Trophoblast cell (in vitro differentiated cells and primary cell): ENCODE measurements at regions not wholly inside any gene's neighbourhood (a gene's known extent, or its start where the extent isn't known, plus 50 kb on each side); places are given as distances from the start of the nearest gene placed in this dataset.

Experiments used
- DNase-seq, 2 donors: peaks; one replicate each; pipeline ENCODE4 v3.0.0-alpha.2; 2016
- H2AFZ ChIP-seq: 2 replicates; pipeline ENCODE4 v1.6.1; 2013; ENCODE audit warnings: low read length, moderate library complexity, mild to moderate bottlenecking; ENCODE audit not compliant: insufficient read depth, poor library complexity
- H2AK5ac ChIP-seq: 2 replicates; pipeline ENCODE4 v1.6.1; 2013; ENCODE audit warnings: mild to moderate bottlenecking, low read length
- H2BK120ac ChIP-seq: 2 replicates; pipeline ENCODE4 v1.6.1; 2013; ENCODE audit warnings: low read length, mild to moderate bottlenecking, moderate library complexity; ENCODE audit not compliant: insufficient read depth, poor library complexity
- H2BK12ac ChIP-seq: 2 replicates; pipeline ENCODE4 v1.6.1; 2013; ENCODE audit warnings: mild to moderate bottlenecking, low read length, moderate library complexity
- H2BK5ac ChIP-seq: 2 replicates; pipeline ENCODE4 v1.6.1; 2013; ENCODE audit warnings: low read length, low read depth, moderate library complexity, mild to moderate bottlenecking; ENCODE audit not compliant: poor library complexity
- H3K14ac ChIP-seq: 2 replicates; pipeline ENCODE4 v1.6.1; 2013; ENCODE audit warnings: mild to moderate bottlenecking, low read length
- H3K18ac ChIP-seq: 2 replicates; pipeline ENCODE4 v1.6.1; 2013; ENCODE audit warnings: mild to moderate bottlenecking, low read length
- H3K23ac ChIP-seq: 2 replicates; pipeline ENCODE4 v1.6.1; 2013; ENCODE audit warnings: low read length
- H3K27ac ChIP-seq: 2 replicates; pipeline ENCODE4 v1.5.1; 2013; ENCODE audit warnings: low read depth, mild to moderate bottlenecking, inconsistent platforms, low read length, moderate library complexity
- H3K27me3 ChIP-seq: 2 replicates; pipeline ENCODE4 v1.6.1; 2013; ENCODE audit warnings: inconsistent platforms, mild to moderate bottlenecking, low read length, moderate library complexity; ENCODE audit not compliant: insufficient read depth
- H3K36me3 ChIP-seq, 2 experiments: 1 replicate in 1 of 2; 2 replicates in 1 of 2; pipeline ENCODE4 v1.6.1; 2013; ENCODE audit warnings: low read length in 2 of 2, mild to moderate bottlenecking in 2 of 2, moderate library complexity in 1 of 2; ENCODE audit not compliant: insufficient read depth in 2 of 2, control insufficient read depth in 1 of 2
- H3K4ac ChIP-seq: 2 replicates; pipeline ENCODE4 v1.6.1; 2013; ENCODE audit warnings: low read depth, mild to moderate bottlenecking, low read length, moderate library complexity
- H3K4me1 ChIP-seq, 2 experiments: 1 replicate in 1 of 2; 2 replicates in 1 of 2; pipeline ENCODE4 v1.6.1; 2013; ENCODE audit warnings: low read length in 2 of 2, mild to moderate bottlenecking in 2 of 2, moderate library complexity in 1 of 2; ENCODE audit not compliant: insufficient read depth in 2 of 2, control insufficient read depth in 1 of 2
- H3K4me2 ChIP-seq: 2 replicates; pipeline ENCODE4 v1.6.1; 2013; ENCODE audit warnings: inconsistent platforms, mild to moderate bottlenecking, low read length, moderate library complexity
- H3K4me3 ChIP-seq: 2 replicates; pipeline ENCODE4 v1.5.1; 2013; ENCODE audit warnings: mild to moderate bottlenecking, low read depth, low read length, inconsistent platforms
- H3K79me1 ChIP-seq: one replicate; pipeline ENCODE4 v1.6.1; 2013; ENCODE audit warnings: low read length
- H3K79me2 ChIP-seq: 2 replicates; pipeline ENCODE4 v1.6.1; 2013; ENCODE audit warnings: low read length, mild to moderate bottlenecking; ENCODE audit not compliant: control insufficient read depth, insufficient read depth, poor library complexity
- H3K9ac ChIP-seq: 2 replicates; pipeline ENCODE4 v1.6.1; 2013; ENCODE audit warnings: mild to moderate bottlenecking, low read length
- H3K9me3 ChIP-seq: 2 replicates; pipeline ENCODE4 v1.6.1; 2013; ENCODE audit warnings: low read depth, mild to moderate bottlenecking, control low read depth, inconsistent platforms, low read length; ENCODE audit not compliant: insufficient read depth
- H4K12ac ChIP-seq: 2 replicates; pipeline ENCODE4 v1.6.1; 2013; ENCODE audit warnings: low read depth, mild to moderate bottlenecking, low read length, moderate library complexity
- H4K8ac ChIP-seq: 2 replicates; pipeline ENCODE4 v1.6.1; 2013; ENCODE audit warnings: low read depth, mild to moderate bottlenecking, low read length, moderate library complexity
- H4K91ac ChIP-seq: one replicate; pipeline ENCODE4 v1.6.1; 2013; ENCODE audit warnings: low read depth, mild to moderate bottlenecking, low read length, moderate library complexity
- WGBS: extraction: QIAGEN DNeasy Blood & Tissue Kit; methylation state at CpG from one replicate; pipeline ENCODE4 v1.1.7; 2013; ENCODE audit warnings: missing lambda C conversion rate; ENCODE audit not compliant: insufficient read length, insufficient coverage; ENCODE audit errors: extremely low coverage; 5-methylcytosine and 5-hydroxymethylcytosine counted together

DNA sequence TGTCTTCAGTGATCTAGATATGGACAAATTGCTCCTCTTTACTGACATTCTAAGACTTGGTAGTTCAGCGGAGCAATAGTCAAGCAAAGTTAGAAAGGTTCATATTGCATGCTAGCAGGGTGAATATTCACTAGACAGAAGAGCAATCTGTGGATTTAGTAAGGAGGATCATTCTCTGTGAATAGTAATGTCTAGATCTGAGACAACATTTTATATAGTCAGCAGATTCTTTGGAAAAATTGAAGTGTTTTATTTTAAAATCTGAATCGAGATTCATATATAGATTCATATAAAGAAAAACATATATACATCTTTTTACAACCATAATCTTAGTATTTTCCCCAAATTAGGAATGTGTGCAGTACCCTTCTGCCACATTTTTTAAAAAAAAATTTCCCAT lies 274.5 kb upstream of the BRINP3 start:
- Histone ChIP-seq H3K4me1 (no peaks in the 10 kb centered on the region), H3K9me3 (no peaks in the 10 kb centered on the region), H3K27me3 (no peaks in the 10 kb centered on the region), H2BK12ac (no peak overlapping the region), H3K36me3 (no peaks in the 10 kb centered on the region), H3K9ac (no peak overlapping the region), H4K12ac (no peak overlapping the region), H3K4me3 (no peak overlapping the region), H2AFZ (no peak overlapping the region), H4K8ac (no peak overlapping the region), H3K14ac (no peak overlapping the region), H2AK5ac (no peak overlapping the region), H3K4me2 (no peak overlapping the region), H3K79me2 (no peaks in the 10 kb centered on the region), H3K18ac (no peak overlapping the region), H4K91ac (no peak overlapping the region), H3K23ac (no peak overlapping the region), H3K79me1 (no peaks in the 10 kb centered on the region), H3K27ac (no peak overlapping the region), H2BK5ac (no peak overlapping the region), H3K4ac (no peak overlapping the region), H2BK120ac (no peak overlapping the region)
- no peak for DNase-seq
- WGBS: no CpG with 5 or more reads among the region's 2 CpGs

- Histone ChIP-seq H2AFZ (no peak overlapping the region), H3K4me3 (no peak overlapping the region), H3K18ac (no peak overlapping the region), H3K4me1 (no peaks in the 10 kb centered on the region), H3K4me2 (no peak overlapping the region), H2BK12ac (no peak overlapping the region), H3K27ac (no peak overlapping the region), H3K36me3 (no peaks in the 10 kb centered on the region), H3K79me1 (no peaks in the 10 kb centered on the region), H2AK5ac (no peak overlapping the region), H3K9me3 (no peaks in the 10 kb centered on the region), H4K8ac (no peak overlapping the region), H2BK5ac (no peak overlapping the region), H3K9ac (no peak overlapping the region), H4K91ac (no peak overlapping the region), H2BK120ac (no peak overlapping the region), H3K27me3 (no peaks in the 10 kb centered on the region), H3K14ac (no peak overlapping the region), H3K79me2 (no peaks in the 10 kb centered on the region), H4K12ac (no peak overlapping the region), H3K23ac (no peak overlapping the region), H3K4ac (no peak overlapping the region)
- no CpG with 5 or more reads among the region's 1 CpG for WGBS
- no peak for DNase-seq
Observed at GRCh38 chr1:190754666-190755065, 277.0 kb upstream of the BRINP3 start.

DNA sequence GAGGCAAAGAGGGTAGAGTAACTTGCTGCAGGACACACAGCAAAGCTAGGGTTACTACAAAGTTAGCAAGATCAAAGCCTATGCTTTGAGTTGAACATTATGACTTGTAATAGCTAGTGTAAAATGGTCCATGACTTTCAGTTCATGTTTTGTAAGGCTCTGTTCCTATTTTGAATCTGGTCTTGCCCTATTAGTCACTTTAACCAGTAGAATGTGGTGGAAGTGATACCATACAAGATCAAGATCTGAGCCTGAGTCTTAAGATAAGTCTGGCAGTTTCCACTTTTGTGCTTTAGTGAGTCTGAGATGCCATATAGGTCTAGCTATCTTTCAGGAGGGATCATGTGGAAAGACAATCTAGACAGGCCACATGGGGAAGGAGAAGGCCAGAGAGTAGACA lies 282.1 kb upstream of the BRINP3 start:
- no peak overlapping the region for H2AK5ac ChIP-seq
- no peaks in the 10 kb centered on the region for H3K4me1 ChIP-seq
- H3K27ac ChIP-seq: no peak overlapping the region
- no peak overlapping the region for H2BK120ac ChIP-seq
- no peak overlapping the region for H3K14ac ChIP-seq
- H3K79me1 ChIP-seq: no peaks in the 10 kb centered on the region
- H3K23ac ChIP-seq: no peak overlapping the region
- no peak overlapping the region for H4K91ac ChIP-seq
- H3K4me2 ChIP-seq: no peak overlapping the region
- H2AFZ ChIP-seq: no peak overlapping the region
- no peak overlapping the region for H2BK12ac ChIP-seq
- H3K9me3 ChIP-seq: no peaks in the 10 kb centered on the region
- H4K12ac ChIP-seq: no peak overlapping the region
- no peak overlapping the region for H4K8ac ChIP-seq
- H3K27me3 ChIP-seq: no peaks in the 10 kb centered on the region
- H3K9ac ChIP-seq: no peak overlapping the region
- H3K4ac ChIP-seq: no peak overlapping the region
- H3K79me2 ChIP-seq: no peaks in the 10 kb centered on the region
- no peak overlapping the region for H3K18ac ChIP-seq
- H2BK5ac ChIP-seq: no peak overlapping the region
- no peak overlapping the region for H3K4me3 ChIP-seq
- no peaks in the 10 kb centered on the region for H3K36me3 ChIP-seq
- DNase-seq: no peak

DNA sequence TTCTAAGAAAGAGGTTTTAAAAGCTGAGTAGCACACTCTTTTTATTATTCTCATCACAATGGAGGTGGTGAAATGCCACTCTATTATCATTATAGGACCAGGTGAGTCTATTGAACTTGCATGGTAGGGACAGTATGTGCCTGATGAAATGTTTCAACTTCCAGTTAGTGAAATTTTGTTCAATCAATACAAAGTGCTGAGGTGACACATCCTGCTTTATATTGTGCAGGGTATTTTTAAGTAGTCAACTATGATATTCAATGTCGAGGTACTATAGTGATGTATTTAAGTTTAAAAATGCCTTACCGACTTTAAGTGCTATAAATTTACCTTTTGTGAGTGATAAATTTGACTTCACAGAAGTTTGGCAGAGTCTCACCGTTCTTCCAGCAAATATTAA lies 284.7 kb upstream of the BRINP3 start:
- no peaks in the 10 kb centered on the region for H3K79me1 ChIP-seq
- no peak overlapping the region for H3K23ac ChIP-seq
- no peak overlapping the region for H2AK5ac ChIP-seq
- no peak overlapping the region for H2BK120ac ChIP-seq
- H2BK12ac ChIP-seq: no peak overlapping the region
- no peak overlapping the region for H4K8ac ChIP-seq
- WGBS: no CpG with 5 or more reads among the region's 3 CpGs
- H3K18ac ChIP-seq: no peak overlapping the region
- no peak overlapping the region for H3K14ac ChIP-seq
- H4K91ac ChIP-seq: no peak overlapping the region
- H3K27me3 ChIP-seq: no peaks in the 10 kb centered on the region
- H4K12ac ChIP-seq: no peak overlapping the region
- no peak for DNase-seq
- no peak overlapping the region for H3K4ac ChIP-seq
- no peak overlapping the region for H2BK5ac ChIP-seq
- H3K9ac ChIP-seq: no peak overlapping the region
- no peak overlapping the region for H3K4me2 ChIP-seq
- no peaks in the 10 kb centered on the region for H3K79me2 ChIP-seq
- H3K27ac ChIP-seq: no peak overlapping the region
- no peak overlapping the region for H2AFZ ChIP-seq
- no peaks in the 10 kb centered on the region for H3K9me3 ChIP-seq
- H3K4me3 ChIP-seq: no peak overlapping the region
- no peaks in the 10 kb centered on the region for H3K36me3 ChIP-seq
- no peaks in the 10 kb centered on the region for H3K4me1 ChIP-seq

GRCh38 chr1:190792873-190793272 lies 315.2 kb upstream of the BRINP3 start:
- Histone ChIP-seq H3K36me3 (no peaks in the 10 kb centered on the region), H3K79me2 (no peaks in the 10 kb centered on the region), H3K23ac (no peak overlapping the region), H3K14ac (no peak overlapping the region), H2BK12ac (no peak overlapping the region), H3K9me3 (no peaks in the 10 kb centered on the region), H3K4me1 (no peaks in the 10 kb centered on the region), H3K79me1 (no peaks in the 10 kb centered on the region), H4K91ac (no peak overlapping the region), H2BK5ac (no peak overlapping the region), H3K27me3 (no peaks in the 10 kb centered on the region), H3K4me2 (no peak overlapping the region), H2BK120ac (no peak overlapping the region), H3K9ac (no peak overlapping the region), H2AK5ac (no peak overlapping the region), H4K8ac (no peak overlapping the region), H3K18ac (no peak overlapping the region), H3K4ac (no peak overlapping the region), H3K4me3 (no peak overlapping the region), H3K27ac (no peak overlapping the region), H2AFZ (no peak overlapping the region), H4K12ac (no peak overlapping the region)
- DNase-seq: no peak
- WGBS: no CpG with 5 or more reads among the region's 10 CpGs
